GM23248 (cell line): ENCODE measurements at regions not wholly inside any gene's neighbourhood (a gene's known extent, or its start where the extent isn't known, plus 50 kb on each side); places are given as distances from the start of the nearest gene placed in this dataset.

Experiments used
- DNase-seq: peaks from one replicate; pipeline ENCODE4 v3.0.0-alpha.2; 2015
- H2AFZ ChIP-seq: fragments of 200-600 bp; sonication (generic); 2 replicates; pipeline ENCODE4 v1.6.1; 2016; ENCODE audit warnings: antibody characterized with exemption
- H3F3A ChIP-seq: fragments of 200-600 bp; sonication (generic); 2 replicates; pipeline ENCODE4 v1.6.1; 2016; ENCODE audit warnings: mild to moderate bottlenecking, antibody characterized with exemption, mixed run types; ENCODE audit not compliant: insufficient read depth
- H3K27ac ChIP-seq: fragments of 200-600 bp; sonication (generic); 2 replicates; pipeline ENCODE4 v1.5.1; 2016; ENCODE audit warnings: mild to moderate bottlenecking
- H3K27me3 ChIP-seq: fragments of 200-600 bp; sonication (generic); replicated peaks from 2 replicates; pipeline ENCODE4 v1.6.1; 2016; ENCODE audit warnings: mild to moderate bottlenecking; ENCODE audit not compliant: insufficient read depth
- H3K36me3 ChIP-seq: fragments of 200-600 bp; sonication (generic); 2 replicates; pipeline ENCODE4 v1.6.1; 2016; ENCODE audit warnings: low read depth, mild to moderate bottlenecking
- H3K4me1 ChIP-seq: fragments of 200-600 bp; sonication (generic); 2 replicates; pipeline ENCODE4 v1.6.1; 2016; ENCODE audit warnings: mild to moderate bottlenecking; ENCODE audit not compliant: insufficient read depth
- H3K4me2 ChIP-seq: fragments of 200-600 bp; sonication (generic); one replicate; pipeline ENCODE4 v1.6.1; 2016; ENCODE audit warnings: mild to moderate bottlenecking; ENCODE audit not compliant: unreplicated experiment
- H3K4me3 ChIP-seq: fragments of 200-600 bp; sonication (generic); 2 replicates; pipeline ENCODE4 v1.5.1; 2016; ENCODE audit warnings: mild to moderate bottlenecking
- H3K79me2 ChIP-seq: fragments of 200-600 bp; sonication (generic); 2 replicates; pipeline ENCODE4 v1.6.1; 2016; ENCODE audit warnings: mild to moderate bottlenecking; ENCODE audit not compliant: insufficient read depth
- H3K9ac ChIP-seq: fragments of 200-600 bp; sonication (generic); 2 replicates; pipeline ENCODE4 v1.6.1; 2016; ENCODE audit warnings: mild to moderate bottlenecking
- H3K9me2 ChIP-seq: fragments of 200-600 bp; sonication (generic); 2 replicates; pipeline ENCODE4 v1.6.1; 2016; ENCODE audit warnings: mixed run types, mild to moderate bottlenecking, moderate library complexity; ENCODE audit not compliant: insufficient read depth
- H3K9me3 ChIP-seq: fragments of 200-600 bp; sonication (generic); one replicate; pipeline ENCODE4 v1.6.1; 2017; ENCODE audit warnings: low read depth
- H4K20me1 ChIP-seq: fragments of 200-600 bp; sonication (generic); 2 replicates; pipeline ENCODE4 v1.6.0; 2016; ENCODE audit not compliant: insufficient read depth
- EZH2 ChIP-seq: fragments of 200-600 bp; sonication (generic); IDR thresholded peaks from 2 replicates; pipeline ENCODE4 v1.6.1; 2018; ENCODE audit warnings: antibody characterized with exemption, mild to moderate bottlenecking; ENCODE audit not compliant: insufficient read depth, poor library complexity, severe bottlenecking
- EZH2phosphoT487 ChIP-seq: fragments of 200-600 bp; sonication (generic); IDR thresholded peaks from 2 replicates; pipeline ENCODE4 v1.6.1; 2018; ENCODE audit warnings: antibody characterized with exemption, moderate library complexity, mild to moderate bottlenecking, low read depth; ENCODE audit not compliant: insufficient read depth
- WGBS, 2 experiments: methylation state at CpG; one replicate each; pipeline ENCODE4 v1.1.6; 2015 to 2017; ENCODE audit warnings: low lambda C conversion rate in 2 of 2, low coverage in 1 of 2; ENCODE audit errors: missing lambda C conversion rate in 2 of 2; 5-methylcytosine and 5-hydroxymethylcytosine counted together
- in situ Hi-C: fragments of 300-500 bp; cut with MboI; formaldehyde crosslinking; loops from 2 replicates; pipeline ENCODE4 v1.15.0; 2020

DNA sequence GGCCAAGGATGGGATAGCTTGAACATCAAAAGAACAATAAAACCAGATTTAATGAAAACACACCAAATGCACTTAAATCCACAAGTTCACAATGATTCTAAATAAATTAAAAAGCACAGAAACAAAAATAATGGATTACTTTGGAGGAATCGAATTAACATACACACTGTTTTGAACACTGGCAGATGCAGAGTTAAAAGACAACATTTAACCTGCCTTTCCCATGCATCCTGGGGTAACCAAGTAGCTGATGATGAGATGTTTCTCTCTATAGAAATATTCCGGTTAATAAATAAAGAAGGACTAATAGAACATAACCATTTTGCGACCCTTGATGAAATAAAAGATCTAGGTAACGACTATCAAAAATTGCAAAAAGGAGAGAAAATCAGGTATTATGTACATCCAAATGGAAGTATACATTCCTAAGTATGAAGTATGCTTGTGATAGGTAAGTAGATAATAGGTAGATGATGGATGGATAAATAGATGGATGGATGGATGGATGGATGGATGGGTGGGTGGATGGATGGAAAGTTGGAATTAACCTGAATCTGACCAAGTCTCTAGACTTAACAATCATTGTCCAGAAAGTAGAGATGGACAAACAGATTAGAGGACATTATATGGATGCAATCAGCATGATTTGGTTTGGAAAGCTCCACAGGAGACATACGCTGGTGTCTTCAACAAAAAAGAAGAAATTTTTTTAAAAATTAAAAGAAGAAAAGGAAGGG, 57.4 kb upstream of the MYCN start:
- Histone ChIP-seq H3K9me3 (no peaks in the 10 kb centered on the region), H3K4me3 (no peak overlapping the region), H3K9ac (no peak overlapping the region), H3K79me2 (no peaks in the 10 kb centered on the region), H3K27ac (no peak overlapping the region), H3K27me3 (no peaks in the 10 kb centered on the region), H3K4me2 (no peak overlapping the region), H4K20me1 (no peaks in the 10 kb centered on the region), H2AFZ (no peak overlapping the region), H3F3A (no peaks in the 10 kb centered on the region), H3K36me3 (no peaks in the 10 kb centered on the region), H3K9me2 (no peaks in the 10 kb centered on the region), H3K4me1 (no peaks in the 10 kb centered on the region)
- WGBS, 2 experiments = 34 to 42% methylated on average over 5 of the region's 5 CpGs
- TF ChIP-seq EZH2 = no peak
- DNase-seq = no peak
- in situ Hi-C loops = no loop called here

DNA sequence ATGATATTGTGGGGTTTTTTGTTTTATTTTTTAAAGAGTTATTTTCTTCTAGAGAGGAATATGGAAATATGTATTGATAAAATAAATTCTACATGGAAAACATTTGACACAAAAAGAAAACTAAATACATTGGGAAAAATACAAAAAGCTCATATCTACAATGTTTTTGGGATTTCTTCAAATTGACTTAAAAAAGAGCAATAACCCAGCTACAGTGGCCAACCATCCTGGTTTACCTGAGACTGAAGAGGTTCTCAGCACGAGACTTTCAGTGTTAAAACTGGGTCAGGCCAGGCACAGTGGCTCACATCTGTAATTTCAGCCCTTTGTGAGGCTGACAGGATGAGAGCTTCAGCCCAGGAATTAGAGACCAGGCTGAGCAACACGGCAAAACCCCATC, 56.7 kb upstream of the MYCN start:
- Histone ChIP-seq H3K36me3 (no peaks in the 10 kb centered on the region), H3K9me2 (no peaks in the 10 kb centered on the region), H3K4me2 (no peak overlapping the region), H3K4me1 (no peaks in the 10 kb centered on the region), H3F3A (no peaks in the 10 kb centered on the region), H3K4me3 (no peak overlapping the region), H4K20me1 (no peaks in the 10 kb centered on the region), H3K27me3 (no peaks in the 10 kb centered on the region), H3K9ac (no peak overlapping the region), H3K79me2 (no peaks in the 10 kb centered on the region), H3K27ac (no peak overlapping the region), H3K9me3 (no peaks in the 10 kb centered on the region), H2AFZ (no peak overlapping the region)
- no peak for DNase-seq
- 10 to 14% methylated on average over 2 of the region's 2 CpGs for WGBS, 2 experiments
- in situ Hi-C loops = no loop called here
- TF ChIP-seq EZH2 (no peak), EZH2phosphoT487 (no peak)

DNA sequence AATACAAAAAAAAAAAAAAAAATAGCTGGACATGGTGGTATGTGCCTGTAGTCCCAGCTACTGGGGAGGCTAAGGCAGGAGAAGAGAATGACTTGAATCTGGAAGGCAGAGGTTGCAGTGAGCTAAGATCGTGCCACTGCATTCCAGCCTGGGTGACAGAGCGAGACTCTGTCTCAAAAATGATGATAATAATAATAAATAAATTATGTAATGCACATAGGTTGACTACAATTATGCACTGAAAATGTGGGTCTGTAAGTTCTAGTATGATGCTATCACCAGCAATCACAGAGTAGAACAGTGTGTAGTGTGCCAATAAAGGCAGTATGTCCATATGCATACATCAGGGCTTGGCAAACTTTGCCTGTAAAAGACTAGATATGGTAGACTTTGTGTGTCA, 55.6 kb upstream of the MYCN start:
- WGBS, 2 experiments = 18 to 35% methylated on average over 2 of the region's 2 CpGs
- Histone ChIP-seq H3K27ac (no peak overlapping the region), H3F3A (no peaks in the 10 kb centered on the region), H3K36me3 (no peaks in the 10 kb centered on the region), H3K27me3 (no peaks in the 10 kb centered on the region), H3K79me2 (no peaks in the 10 kb centered on the region), H3K9ac (no peak overlapping the region), H3K4me3 (no peak overlapping the region), H3K9me3 (no peaks in the 10 kb centered on the region), H2AFZ (no peak overlapping the region), H4K20me1 (no peaks in the 10 kb centered on the region), H3K4me2 (no peak overlapping the region), H3K9me2 (no peaks in the 10 kb centered on the region), H3K4me1 (no peaks in the 10 kb centered on the region)
- TF ChIP-seq EZH2phosphoT487 (no peak), EZH2 (no peak)
- in situ Hi-C loops = no loop called here
- no peak for DNase-seq

DNA sequence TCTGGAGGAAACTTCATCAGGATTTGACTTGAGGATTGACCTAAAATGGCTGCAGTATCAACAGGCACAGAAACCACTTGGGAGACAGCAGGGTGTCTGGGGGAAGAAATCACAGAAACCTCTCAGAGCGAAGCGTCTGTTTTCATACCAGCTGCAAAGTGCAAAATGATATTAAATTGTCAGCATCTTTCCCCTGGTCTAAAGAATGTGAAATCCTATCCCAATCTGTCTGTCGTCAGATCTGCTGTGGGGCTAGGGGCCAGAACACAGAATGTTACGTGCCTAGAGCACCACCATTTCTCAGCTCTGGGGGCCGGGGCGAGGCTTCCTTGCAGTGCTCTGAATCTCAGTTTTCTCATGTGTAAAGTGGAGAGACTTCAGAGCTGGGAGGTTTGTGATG, 54.1 kb upstream of the MYCN start:
- Histone ChIP-seq H3K4me3 (no peak overlapping the region), H3K4me1 (no peaks in the 10 kb centered on the region), H3K27me3 (no peaks in the 10 kb centered on the region), H3K79me2 (no peaks in the 10 kb centered on the region), H2AFZ (no peak overlapping the region), H3K36me3 (no peaks in the 10 kb centered on the region), H3K27ac (no peak overlapping the region), H3K4me2 (no peak overlapping the region), H3F3A (no peaks in the 10 kb centered on the region), H3K9me3 (no peaks in the 10 kb centered on the region), H3K9ac (no peak overlapping the region), H4K20me1 (no peaks in the 10 kb centered on the region), H3K9me2 (no peaks in the 10 kb centered on the region)
- 8 to 15% methylated on average over 6 of the region's 6 CpGs for WGBS, 2 experiments
- TF ChIP-seq EZH2 (no peak), EZH2phosphoT487 (no peak)
- no peak for DNase-seq
- in situ Hi-C loops = no loop called here
